ENCODE measurements at regions not wholly inside any gene's neighbourhood (a gene's known extent, or its start where the extent isn't known, plus 50 kb on each side); places are given as distances from the start of the nearest gene placed in this dataset.

GRCh38 chr7:67590649-67591048 lies 594.0 kb downstream of the TYW1 start:
- CTCF ChIA-PET, result interaction anchor here (0.7 to 0.8 kb wide), 2 partner anchors 34 to 550 kb away, joined by 3 read pairs; no protein-coding TSS in a partner anchor
- TF ChIP-seq PBX3 (CRISPR knock-in tag; IDR thresholded peaks at IDR 0.05) (no peak), ZNF280D (tag by site-specific recombination; IDR thresholded peaks at IDR 0.05) (0 out of 2 replicates have a peak, but pooled peaks have one; percentile 53), ZNF146 (tag by site-specific recombination; IDR thresholded peaks at IDR 0.05) (peak; percentile 31; the same call in 1 of the 2 replicates)
- Histone ChIP-seq H3K27ac (ENCODE audit: extremely low read depth, low read depth, low read length) (no peak overlapping the region), H3K4me3 (ENCODE audit: low read depth, low read length) (no peak overlapping the region), H3K9me3 (ENCODE audit: control insufficient read depth, insufficient read depth, low read depth, low read length) (no peaks in the 10 kb centered on the region), H3K4me1 (ENCODE audit: control insufficient read depth, insufficient read depth, low read length) (no peaks in the 10 kb centered on the region), H3K36me3 (ENCODE audit: control insufficient read depth in 2 of 2, insufficient read depth in 1 of 2, low read length in 2 of 2) (no peaks in the 10 kb centered on the region)
- POLR2A ChIA-PET, result no interaction called here

- no peak for TF ChIP-seq ZNF837 (tag by site-specific recombination; IDR thresholded peaks at IDR 0.05)
- no peak for TF ChIP-seq ZFHX2 (tag by site-specific recombination; conservative IDR thresholded peaks at IDR 0.05)
- no peak for TF ChIP-seq ZNF280D (tag by site-specific recombination; IDR thresholded peaks at IDR 0.05)
- TF ChIP-seq TRIM28 (IDR thresholded peaks at IDR 0.05; ENCODE audit: borderline replicate concordance, low read length), result peak; percentile 96
- TF ChIP-seq ZBTB17 (tag by site-specific recombination; IDR thresholded peaks at IDR 0.05), result no peak
- peak; percentile 85 for TF ChIP-seq SETDB1 (IDR thresholded peaks at IDR 0.05; ENCODE audit: insufficient read length, low read length)
- TF ChIP-seq ZNF48 (tag by site-specific recombination; IDR thresholded peaks at IDR 0.05), result no peak
- no peak for TF ChIP-seq IKZF3 (tag by site-specific recombination; IDR thresholded peaks at IDR 0.05)
- TF ChIP-seq ZNF473 (tag by site-specific recombination; IDR thresholded peaks at IDR 0.05), result no peak
- TF ChIP-seq PBX3 (CRISPR knock-in tag; IDR thresholded peaks at IDR 0.05), result no peak
- TF ChIP-seq ZNF621 (tag by site-specific recombination; IDR thresholded peaks at IDR 0.05), result no peak
- TF ChIP-seq ZNF211 (tag by site-specific recombination; IDR thresholded peaks at IDR 0.05; ENCODE audit: low read depth), result no peak
- no peaks in the 10 kb centered on the region for H3K36me3 ChIP-seq (ENCODE audit: control insufficient read depth in 2 of 2, insufficient read depth in 1 of 2, low read length in 2 of 2)
- no peaks in the 10 kb centered on the region for H3K9me3 ChIP-seq (ENCODE audit: control insufficient read depth, insufficient read depth, low read depth, low read length)
- CTCF ChIA-PET, result no interaction called here
- no peak overlapping the region for H3K27ac ChIP-seq (ENCODE audit: extremely low read depth, low read depth, low read length)
- POLR2A ChIA-PET, result no interaction called here
- no peak overlapping the region for H3K4me3 ChIP-seq (ENCODE audit: low read depth, low read length)
- no peaks in the 10 kb centered on the region for H3K4me1 ChIP-seq (ENCODE audit: control insufficient read depth, insufficient read depth, low read length)
These were observed 597.2 kb downstream of the TYW1 start for GRCh38 chr7:67593794-67594193.

Measured in HEK293 (cell line).